ENCODE measurements at regions not wholly inside any gene's neighbourhood (a gene's known extent, or its start where the extent isn't known, plus 50 kb on each side); places are given as distances from the start of the nearest gene placed in this dataset.
"Not testable (repeated sequence)": the region's sequence is repeated elsewhere in the genome, so short reads cannot be mapped to it uniquely, and the experiment has no call there.

- no peaks in the 10 kb centered on the region for H3K9me3 Mint-ChIP-seq
- H3K27me3 Mint-ChIP-seq (ENCODE audit: insufficient read depth): peaks cover 38% of the 10 kb centered on the region
- H3K4me1 Mint-ChIP-seq (ENCODE audit: low read depth): no peaks in the 10 kb centered on the region
- TF ChIP-seq, protein P1, sequence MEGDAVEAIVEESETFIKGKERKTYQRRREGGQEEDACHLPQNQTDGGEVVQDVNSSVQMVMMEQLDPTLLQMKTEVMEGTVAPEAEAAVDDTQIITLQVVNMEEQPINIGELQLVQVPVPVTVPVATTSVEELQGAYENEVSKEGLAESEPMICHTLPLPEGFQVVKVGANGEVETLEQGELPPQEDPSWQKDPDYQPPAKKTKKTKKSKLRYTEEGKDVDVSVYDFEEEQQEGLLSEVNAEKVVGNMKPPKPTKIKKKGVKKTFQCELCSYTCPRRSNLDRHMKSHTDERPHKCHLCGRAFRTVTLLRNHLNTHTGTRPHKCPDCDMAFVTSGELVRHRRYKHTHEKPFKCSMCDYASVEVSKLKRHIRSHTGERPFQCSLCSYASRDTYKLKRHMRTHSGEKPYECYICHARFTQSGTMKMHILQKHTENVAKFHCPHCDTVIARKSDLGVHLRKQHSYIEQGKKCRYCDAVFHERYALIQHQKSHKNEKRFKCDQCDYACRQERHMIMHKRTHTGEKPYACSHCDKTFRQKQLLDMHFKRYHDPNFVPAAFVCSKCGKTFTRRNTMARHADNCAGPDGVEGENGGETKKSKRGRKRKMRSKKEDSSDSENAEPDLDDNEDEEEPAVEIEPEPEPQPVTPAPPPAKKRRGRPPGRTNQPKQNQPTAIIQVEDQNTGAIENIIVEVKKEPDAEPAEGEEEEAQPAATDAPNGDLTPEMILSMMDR (IDR thresholded peaks at IDR 0.05): no peak
- no peak overlapping the region for H3K27ac Mint-ChIP-seq
- H3K4me3 Mint-ChIP-seq: no peak overlapping the region
- no peak for DNase-seq
- H3K36me3 Mint-ChIP-seq (ENCODE audit: low read depth): no peaks in the 10 kb centered on the region
Observed at GRCh38 chr10:71014021-71014805, 125.8 kb upstream of the PCBD1 start.

DNA sequence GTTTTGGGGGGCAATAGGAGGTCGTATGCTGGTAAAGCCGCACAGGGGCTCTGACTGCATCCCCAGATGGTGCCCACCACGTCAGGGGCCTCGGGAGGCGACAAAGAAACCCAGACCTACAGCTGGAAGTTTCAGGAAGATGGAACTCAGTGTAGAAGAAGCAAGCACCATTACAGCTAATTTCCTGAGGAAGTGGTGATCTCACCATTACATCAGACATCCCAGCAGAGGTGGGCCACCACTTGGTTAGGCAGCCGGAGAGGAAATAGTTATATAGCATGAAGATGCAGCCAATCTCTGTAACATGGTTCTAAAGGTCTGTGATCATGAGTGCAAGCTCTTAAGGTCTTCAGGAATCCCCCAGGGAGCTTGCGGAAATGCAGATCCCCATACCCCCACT lies 127.3 kb upstream of the PCBD1 start:
- no peak overlapping the region for H3K27ac Mint-ChIP-seq
- H3K27me3 Mint-ChIP-seq (ENCODE audit: insufficient read depth): peaks cover 27% of the 10 kb centered on the region
- no peaks in the 10 kb centered on the region for H3K36me3 Mint-ChIP-seq (ENCODE audit: low read depth)
- no peak overlapping the region for H3K4me3 Mint-ChIP-seq
- no peak for DNase-seq
- H3K9me3 Mint-ChIP-seq: no peaks in the 10 kb centered on the region
- H3K4me1 Mint-ChIP-seq (ENCODE audit: low read depth): no peaks in the 10 kb centered on the region
- TF ChIP-seq, protein P1 (IDR thresholded peaks at IDR 0.05): no peak

- not testable (repeated sequence) for H3K9me3 Mint-ChIP-seq; H3K27ac Mint-ChIP-seq; DNase-seq; H3K36me3 Mint-ChIP-seq (ENCODE audit: low read depth); H3K4me3 Mint-ChIP-seq; H3K4me1 Mint-ChIP-seq (ENCODE audit: low read depth)
- H3K27me3 Mint-ChIP-seq (ENCODE audit: insufficient read depth): peaks cover 17% of the 10 kb centered on the region
Observed at GRCh38 chr10:71020061-71020460, 131.7 kb upstream of the PCBD1 start.

GRCh38 chr10:71021402-71021801 lies 133.0 kb upstream of the PCBD1 start:
- Mint-ChIP-seq H3K9me3 (no peaks in the 10 kb centered on the region; the same call in 1 of the 2 replicates), H3K4me1 (ENCODE audit: low read depth) (no peaks in the 10 kb centered on the region), H3K36me3 (ENCODE audit: low read depth) (no peaks in the 10 kb centered on the region), H3K27me3 (ENCODE audit: insufficient read depth) (peaks cover 20% of the 10 kb centered on the region), H3K27ac (no peak overlapping the region), H3K4me3 (no peak overlapping the region)
- no peak for DNase-seq
- TF ChIP-seq, protein P1 (IDR thresholded peaks at IDR 0.05): no peak

- no peaks in the 10 kb centered on the region for H3K4me1 Mint-ChIP-seq (ENCODE audit: low read depth)
- no peaks in the 10 kb centered on the region for H3K36me3 Mint-ChIP-seq (ENCODE audit: low read depth)
- H3K27ac Mint-ChIP-seq: no peak overlapping the region
- no peak for DNase-seq
- TF ChIP-seq, protein P1 (IDR thresholded peaks at IDR 0.05): no peak
- H3K4me3 Mint-ChIP-seq: no peak overlapping the region
- H3K27me3 Mint-ChIP-seq (ENCODE audit: insufficient read depth): peaks cover 23% of the 10 kb centered on the region
- H3K9me3 Mint-ChIP-seq: no peaks in the 10 kb centered on the region; the same call in 1 of the 2 replicates
Observed at GRCh38 chr10:71023704-71024283, 135.4 kb upstream of the PCBD1 start.

DNA sequence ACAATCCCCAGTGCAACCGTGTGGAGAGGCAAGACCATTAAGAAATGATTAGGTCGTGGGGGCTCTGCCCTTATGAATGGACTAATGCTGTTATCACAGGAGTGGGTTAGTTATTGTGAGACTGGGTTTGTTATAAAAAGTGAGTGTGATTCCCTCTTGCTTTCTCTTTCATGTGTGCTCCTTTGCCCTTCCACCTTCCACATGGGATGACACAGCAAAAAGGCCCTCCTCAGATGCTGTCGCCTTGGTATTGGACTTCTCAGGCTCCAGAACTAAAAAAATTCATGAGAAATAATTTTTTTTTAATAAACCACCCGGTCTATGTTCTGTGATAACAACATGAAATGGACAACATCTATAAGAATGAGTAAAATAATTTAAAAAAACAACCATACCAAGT lies 136.1 kb upstream of the PCBD1 start:
- no peak for DNase-seq
- Mint-ChIP-seq H3K36me3 (ENCODE audit: low read depth) (no peaks in the 10 kb centered on the region), H3K4me3 (no peak overlapping the region), H3K9me3 (no peaks in the 10 kb centered on the region; the same call in 1 of the 2 replicates), H3K4me1 (ENCODE audit: low read depth) (no peaks in the 10 kb centered on the region), H3K27me3 (ENCODE audit: insufficient read depth) (peaks cover 27% of the 10 kb centered on the region), H3K27ac (no peak overlapping the region)
- TF ChIP-seq, protein P1 (IDR thresholded peaks at IDR 0.05): no peak

Measured in HFFc6 (cell line).